ENCODE measurements at regions not wholly inside any gene's neighbourhood (a gene's known extent, or its start where the extent isn't known, plus 50 kb on each side); places are given as distances from the start of the nearest gene placed in this dataset.

DNA sequence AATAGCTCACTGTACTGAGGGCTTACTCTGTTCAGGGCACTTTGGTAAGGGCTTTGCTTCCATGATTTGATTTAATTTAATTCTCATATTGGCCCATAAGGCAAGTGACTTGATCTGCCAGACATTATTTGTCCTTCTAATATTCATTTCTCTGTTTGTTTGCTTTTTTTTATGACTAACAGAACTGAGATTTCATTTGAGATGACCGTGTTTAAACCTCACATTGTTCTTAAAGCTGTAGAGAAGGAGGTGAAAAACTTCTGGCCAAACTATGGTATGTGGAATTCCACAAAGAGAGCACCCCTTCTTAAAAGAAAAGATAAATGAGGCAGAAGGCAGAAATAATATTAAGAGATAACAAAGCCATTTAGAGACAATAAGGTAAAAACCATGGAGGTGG is 775.6 kb upstream of the ACO1 start (continued):
- TF ChIP-seq, protein P1, sequence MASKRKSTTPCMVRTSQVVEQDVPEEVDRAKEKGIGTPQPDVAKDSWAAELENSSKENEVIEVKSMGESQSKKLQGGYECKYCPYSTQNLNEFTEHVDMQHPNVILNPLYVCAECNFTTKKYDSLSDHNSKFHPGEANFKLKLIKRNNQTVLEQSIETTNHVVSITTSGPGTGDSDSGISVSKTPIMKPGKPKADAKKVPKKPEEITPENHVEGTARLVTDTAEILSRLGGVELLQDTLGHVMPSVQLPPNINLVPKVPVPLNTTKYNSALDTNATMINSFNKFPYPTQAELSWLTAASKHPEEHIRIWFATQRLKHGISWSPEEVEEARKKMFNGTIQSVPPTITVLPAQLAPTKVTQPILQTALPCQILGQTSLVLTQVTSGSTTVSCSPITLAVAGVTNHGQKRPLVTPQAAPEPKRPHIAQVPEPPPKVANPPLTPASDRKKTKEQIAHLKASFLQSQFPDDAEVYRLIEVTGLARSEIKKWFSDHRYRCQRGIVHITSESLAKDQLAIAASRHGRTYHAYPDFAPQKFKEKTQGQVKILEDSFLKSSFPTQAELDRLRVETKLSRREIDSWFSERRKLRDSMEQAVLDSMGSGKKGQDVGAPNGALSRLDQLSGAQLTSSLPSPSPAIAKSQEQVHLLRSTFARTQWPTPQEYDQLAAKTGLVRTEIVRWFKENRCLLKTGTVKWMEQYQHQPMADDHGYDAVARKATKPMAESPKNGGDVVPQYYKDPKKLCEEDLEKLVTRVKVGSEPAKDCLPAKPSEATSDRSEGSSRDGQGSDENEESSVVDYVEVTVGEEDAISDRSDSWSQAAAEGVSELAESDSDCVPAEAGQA (IDR thresholded peaks at IDR 0.05; ENCODE audit: low read depth), result no peak
- TF ChIP-seq, protein P1 (CRISPR knock-in tag; IDR thresholded peaks at IDR 0.05; ENCODE audit: borderline replicate concordance), result no peak
- TF ChIP-seq ZNF761 (CRISPR knock-in tag; conservative IDR thresholded peaks at IDR 0.05), result no peak
- no peak for TF ChIP-seq TCF7 (IDR thresholded peaks at IDR 0.05; ENCODE audit: low read depth)
- TF ChIP-seq, protein P2, sequence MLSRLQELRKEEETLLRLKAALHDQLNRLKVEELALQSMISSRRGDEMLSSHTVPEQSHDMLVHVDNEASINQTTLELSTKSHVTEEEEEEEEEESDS (CRISPR knock-in tag; IDR thresholded peaks at IDR 0.05; ENCODE audit: borderline replicate concordance), result no peak
- TF ChIP-seq SALL2 (CRISPR knock-in tag; IDR thresholded peaks at IDR 0.05), result no peak
- TF ChIP-seq, protein P3, sequence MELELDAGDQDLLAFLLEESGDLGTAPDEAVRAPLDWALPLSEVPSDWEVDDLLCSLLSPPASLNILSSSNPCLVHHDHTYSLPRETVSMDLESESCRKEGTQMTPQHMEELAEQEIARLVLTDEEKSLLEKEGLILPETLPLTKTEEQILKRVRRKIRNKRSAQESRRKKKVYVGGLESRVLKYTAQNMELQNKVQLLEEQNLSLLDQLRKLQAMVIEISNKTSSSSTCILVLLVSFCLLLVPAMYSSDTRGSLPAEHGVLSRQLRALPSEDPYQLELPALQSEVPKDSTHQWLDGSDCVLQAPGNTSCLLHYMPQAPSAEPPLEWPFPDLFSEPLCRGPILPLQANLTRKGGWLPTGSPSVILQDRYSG (CRISPR knock-in tag; IDR thresholded peaks at IDR 0.05), result no peak
- TF ChIP-seq, protein P4, sequence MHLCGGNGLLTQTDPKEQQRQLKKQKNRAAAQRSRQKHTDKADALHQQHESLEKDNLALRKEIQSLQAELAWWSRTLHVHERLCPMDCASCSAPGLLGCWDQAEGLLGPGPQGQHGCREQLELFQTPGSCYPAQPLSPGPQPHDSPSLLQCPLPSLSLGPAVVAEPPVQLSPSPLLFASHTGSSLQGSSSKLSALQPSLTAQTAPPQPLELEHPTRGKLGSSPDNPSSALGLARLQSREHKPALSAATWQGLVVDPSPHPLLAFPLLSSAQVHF (CRISPR knock-in tag; IDR thresholded peaks at IDR 0.05), result no peak
- TF ChIP-seq, protein P5, sequence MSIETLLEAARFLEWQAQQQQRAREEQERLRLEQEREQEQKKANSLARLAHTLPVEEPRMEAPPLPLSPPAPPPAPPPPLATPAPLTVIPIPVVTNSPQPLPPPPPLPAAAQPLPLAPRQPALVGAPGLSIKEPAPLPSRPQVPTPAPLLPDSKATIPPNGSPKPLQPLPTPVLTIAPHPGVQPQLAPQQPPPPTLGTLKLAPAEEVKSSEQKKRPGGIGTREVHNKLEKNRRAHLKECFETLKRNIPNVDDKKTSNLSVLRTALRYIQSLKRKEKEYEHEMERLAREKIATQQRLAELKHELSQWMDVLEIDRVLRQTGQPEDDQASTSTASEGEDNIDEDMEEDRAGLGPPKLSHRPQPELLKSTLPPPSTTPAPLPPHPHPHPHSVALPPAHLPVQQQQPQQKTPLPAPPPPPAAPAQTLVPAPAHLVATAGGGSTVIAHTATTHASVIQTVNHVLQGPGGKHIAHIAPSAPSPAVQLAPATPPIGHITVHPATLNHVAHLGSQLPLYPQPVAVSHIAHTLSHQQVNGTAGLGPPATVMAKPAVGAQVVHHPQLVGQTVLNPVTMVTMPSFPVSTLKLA (IDR thresholded peaks at IDR 0.05), result no peak
